GM19397 (cell line): ENCODE measurements at regions not wholly inside any gene's neighbourhood (a gene's known extent, or its start where the extent isn't known, plus 50 kb on each side); places are given as distances from the start of the nearest gene placed in this dataset.

Experiments
- ATAC-seq: cut with Tn5 transposase; IDR thresholded peaks from one replicate; pipeline ENCODE4 v1.9.1; 2021; ENCODE audit warnings: mild to moderate bottlenecking, moderate library complexity; ENCODE audit not compliant: unreplicated experiment

DNA sequence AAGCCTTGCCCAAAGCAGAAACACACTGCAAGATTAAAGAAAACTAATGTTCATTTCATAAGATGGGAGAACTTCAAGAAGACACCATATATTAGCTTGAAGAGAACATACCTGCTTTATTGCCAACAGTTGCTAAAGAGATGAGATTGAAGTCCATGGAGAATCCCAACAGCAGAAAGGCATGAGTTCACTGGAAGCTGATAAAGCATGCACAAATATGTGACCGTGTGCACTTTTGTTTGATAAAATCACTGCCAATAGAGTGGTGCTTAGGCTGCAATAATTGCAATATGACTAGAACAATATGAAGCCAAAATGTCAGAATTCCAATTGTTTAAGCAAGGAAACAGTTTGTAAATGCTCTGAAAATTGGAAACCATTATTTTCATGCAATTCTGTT lies 125.9 kb upstream of the PPARGC1A start:
- no peak for ATAC-seq

DNA sequence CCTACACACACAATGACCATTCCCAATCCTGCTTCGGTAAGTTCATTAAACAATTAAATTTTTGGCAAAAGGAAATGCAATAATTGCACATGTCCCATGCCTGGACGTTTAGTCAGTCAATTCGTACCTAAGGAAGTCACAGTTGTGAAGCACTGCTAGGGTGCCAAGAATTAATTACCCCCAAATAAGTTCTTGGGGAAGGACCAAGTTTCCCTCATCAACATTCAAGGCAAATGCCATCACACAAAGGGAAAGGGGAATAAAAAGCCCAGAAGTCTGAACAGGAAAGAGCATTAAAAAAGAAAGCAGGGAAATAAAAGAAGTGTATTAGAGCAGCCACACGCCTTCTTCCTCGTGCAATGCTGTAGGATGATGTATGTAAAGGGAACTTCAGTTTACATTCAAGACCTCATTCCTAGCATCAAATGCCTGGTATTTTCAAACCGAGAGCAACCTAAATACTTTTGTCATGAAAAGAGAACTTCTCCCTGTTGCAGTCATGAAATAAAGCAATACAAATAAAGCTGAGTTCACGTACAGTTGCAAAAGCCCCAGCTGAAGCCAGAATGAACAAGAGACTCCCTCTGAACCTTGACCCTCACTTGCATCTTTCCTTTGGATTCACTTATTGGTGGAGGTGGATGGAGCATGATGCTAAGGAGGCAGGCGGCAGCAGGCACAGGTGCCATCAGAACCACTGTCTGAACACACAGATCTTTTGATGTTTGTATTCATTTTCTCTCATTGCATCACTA lies 124.0 kb upstream of the PPARGC1A start:
- ATAC-seq, result no peak

DNA sequence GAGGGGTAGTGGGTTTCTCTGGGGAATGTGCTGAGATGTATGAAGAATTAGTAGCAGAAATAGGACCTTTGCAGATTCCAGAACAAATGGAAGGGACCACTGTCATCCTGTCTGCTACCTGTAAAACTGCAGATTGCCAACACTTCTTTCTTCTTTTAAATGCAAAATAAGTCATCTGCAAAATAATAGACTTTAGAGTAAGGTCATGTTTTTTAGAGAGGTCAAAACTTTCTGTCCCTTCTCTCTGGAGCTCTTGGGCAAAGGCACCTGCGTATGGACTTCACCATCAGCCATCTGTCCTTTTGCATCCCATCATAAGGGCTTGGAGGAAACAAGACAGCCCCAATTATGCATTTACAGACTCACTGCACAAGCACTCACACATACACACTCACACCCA lies 121.1 kb upstream of the PPARGC1A start:
- no peak for ATAC-seq

DNA sequence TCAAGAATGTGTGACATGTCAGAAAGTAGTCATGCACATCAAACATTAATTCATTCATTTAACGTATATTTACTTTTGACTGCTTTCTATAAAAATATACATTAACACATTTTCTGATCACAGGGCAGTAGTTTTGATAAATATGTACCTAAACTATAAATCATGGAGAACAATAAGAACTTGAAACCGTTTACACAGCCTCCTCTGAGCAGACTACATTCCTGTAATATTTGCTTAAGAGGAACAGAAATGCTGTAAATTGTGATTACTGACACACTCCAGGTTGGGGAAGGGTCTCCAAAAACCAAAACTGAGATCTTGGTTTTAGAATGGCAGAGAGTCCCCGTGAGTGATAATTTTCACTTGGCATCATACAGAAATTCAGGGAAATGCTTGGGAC lies 120.7 kb upstream of the PPARGC1A start:
- no peak for ATAC-seq

DNA sequence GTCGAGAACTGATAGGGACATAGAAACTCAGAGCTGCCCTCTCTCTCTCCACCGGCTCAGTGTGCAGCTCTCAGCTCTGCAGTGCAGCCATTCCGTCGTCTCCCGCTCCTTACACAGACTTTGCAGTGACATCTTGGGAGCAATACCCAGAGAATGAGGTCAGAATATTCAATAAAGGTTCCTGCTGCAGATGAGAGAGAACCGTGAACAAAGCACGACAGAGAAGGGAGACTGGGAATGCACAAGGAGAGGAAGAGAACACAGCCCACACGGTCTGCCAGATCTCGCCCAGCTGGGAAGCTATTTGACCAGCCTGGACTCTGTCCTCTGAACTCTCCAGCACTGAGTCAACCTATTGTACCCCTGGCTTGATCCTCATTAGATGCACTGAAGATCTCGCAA lies 118.0 kb upstream of the PPARGC1A start:
- no peak for ATAC-seq

DNA sequence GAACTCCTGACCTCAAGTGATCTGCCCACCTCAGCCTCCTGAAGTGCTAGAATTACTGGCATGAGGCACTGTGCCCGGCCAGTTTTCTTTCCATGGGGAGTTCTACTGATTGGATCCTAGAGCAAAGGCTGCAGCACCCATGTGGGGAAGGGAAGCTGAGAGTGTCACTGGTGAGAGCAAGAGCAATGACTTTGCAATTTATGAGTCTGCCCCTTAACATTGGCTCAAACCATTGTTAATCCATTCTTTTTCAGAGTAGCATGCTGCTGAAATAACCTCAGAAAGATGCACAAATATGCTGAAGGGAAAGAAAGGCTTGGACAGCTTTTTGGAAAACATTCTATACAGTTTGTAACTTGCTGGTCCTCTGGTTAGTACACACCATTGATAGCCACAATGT lies 116.4 kb upstream of the PPARGC1A start:
- no peak for ATAC-seq

DNA sequence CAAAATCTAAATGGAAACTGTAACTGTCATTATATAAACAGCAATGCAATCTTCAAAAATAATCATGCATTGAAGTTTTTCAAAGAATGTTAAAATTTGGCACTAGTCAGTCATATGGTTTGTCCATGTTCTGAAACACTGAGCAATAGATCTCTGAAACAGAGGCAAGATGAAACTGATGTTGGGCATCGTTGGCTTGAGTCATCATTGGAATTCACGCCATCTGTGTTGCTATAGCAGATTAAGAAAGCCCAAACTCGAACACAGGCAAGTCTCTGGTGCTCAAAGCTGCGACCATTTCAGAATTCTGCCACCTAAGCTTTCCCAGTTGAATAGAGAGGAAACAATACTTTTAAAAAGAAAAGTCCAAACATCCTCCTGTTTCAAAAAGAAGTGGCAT lies 114.1 kb upstream of the PPARGC1A start:
- no peak for ATAC-seq

DNA sequence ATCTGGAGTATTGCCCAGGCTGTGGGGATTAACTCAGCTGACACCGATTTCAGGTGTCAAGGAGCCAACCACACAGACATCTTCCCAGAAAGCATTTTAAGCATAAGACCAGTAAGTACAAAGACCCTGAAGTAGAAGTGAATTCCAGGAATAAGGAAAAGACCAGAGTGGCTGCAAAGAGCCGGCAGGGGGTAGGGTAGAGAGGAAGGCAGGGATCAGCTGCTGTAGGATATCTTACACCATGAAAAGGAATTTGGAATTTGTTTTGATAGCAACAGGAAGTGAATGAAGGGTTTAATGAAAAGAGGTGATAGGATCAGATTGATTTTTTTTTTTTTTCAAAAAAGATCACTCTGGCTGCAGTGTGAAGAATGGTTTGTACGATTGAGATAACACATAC lies 113.6 kb upstream of the PPARGC1A start:
- no peak for ATAC-seq

DNA sequence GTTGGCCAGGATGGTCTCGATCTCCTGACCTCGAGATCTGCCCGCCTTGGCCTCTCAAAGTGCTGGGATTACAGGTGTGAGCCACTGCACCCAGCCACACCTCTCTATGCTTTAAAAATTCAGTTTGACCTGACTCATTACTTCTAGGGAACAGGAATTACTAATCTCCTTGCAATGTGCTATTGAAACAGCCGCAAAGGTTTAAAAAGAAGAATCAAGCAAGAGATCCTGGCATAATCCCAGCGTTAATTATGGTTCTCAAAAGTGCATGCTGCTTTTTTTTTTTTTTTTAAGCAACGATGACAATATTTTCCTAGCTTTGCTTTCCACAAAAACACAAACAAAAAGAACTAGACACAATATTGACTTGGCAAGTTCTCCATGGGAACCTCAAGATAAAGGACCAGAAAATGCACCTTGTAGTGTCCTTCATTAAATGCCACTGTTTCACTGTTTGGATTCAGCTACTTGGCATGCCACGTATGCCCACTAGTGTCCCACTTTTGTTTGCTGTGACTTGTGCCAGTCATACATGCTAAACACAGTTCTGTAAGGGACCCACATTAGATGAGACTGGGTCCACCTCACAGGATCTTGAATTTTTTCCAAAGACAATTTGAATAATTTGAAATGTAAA lies 112.6 kb upstream of the PPARGC1A start:
- ATAC-seq, result no peak

DNA sequence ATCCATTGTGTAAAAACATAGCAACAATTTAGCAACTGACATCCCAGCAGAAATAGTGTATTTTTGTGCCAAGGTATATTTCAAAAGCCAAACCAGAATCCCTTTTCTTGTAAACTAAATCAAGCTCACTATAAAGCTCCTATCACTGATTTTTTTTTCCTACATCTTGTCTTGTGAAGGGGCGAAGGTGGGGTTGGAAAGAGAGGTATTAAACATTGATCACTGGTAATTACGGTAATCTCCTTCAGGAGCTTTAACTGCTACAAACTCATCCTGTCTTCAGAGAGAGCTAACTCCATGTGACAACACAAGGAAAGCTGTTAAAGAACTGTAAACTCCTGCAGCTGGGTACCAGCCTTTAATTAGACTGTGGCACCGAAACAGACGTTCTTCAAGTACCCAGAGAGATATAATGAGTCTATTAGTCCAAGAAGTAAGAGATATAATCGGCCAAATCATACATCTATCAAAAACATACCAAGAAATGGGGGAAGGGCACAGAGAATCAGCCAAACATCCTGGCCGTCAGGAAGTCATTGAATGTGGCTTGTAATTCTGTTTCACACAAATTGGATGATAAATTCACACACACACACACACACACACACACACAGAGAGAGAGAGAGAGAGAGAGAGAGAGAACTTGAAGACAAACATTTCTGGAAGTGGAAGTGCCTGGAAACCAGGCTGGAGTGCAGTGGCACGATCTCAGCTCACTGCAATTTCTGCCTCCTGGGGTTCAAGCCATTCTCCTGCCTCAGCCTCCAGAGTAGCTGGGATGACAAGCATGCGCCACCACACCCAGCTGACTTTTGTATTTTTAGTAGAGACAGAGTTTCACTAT lies 111.9 kb upstream of the PPARGC1A start:
- no peak for ATAC-seq

DNA sequence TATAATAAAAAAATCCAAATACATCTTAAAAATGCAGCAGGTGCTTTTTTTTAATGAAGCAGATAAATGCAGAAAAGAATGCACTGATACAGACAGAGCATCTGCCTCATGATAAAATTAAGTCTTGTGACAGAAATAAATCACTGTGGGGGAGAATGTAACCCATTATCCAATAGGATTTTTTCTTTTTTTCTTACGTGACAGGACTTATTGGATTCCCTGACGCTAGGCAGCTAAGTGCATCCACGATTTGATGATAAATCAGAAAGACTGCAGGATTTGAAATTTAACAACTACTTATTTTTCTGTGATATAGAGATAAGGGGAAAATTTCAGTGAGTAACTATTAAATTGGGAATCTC lies 110.6 kb upstream of the PPARGC1A start:
- ATAC-seq, result no peak

DNA sequence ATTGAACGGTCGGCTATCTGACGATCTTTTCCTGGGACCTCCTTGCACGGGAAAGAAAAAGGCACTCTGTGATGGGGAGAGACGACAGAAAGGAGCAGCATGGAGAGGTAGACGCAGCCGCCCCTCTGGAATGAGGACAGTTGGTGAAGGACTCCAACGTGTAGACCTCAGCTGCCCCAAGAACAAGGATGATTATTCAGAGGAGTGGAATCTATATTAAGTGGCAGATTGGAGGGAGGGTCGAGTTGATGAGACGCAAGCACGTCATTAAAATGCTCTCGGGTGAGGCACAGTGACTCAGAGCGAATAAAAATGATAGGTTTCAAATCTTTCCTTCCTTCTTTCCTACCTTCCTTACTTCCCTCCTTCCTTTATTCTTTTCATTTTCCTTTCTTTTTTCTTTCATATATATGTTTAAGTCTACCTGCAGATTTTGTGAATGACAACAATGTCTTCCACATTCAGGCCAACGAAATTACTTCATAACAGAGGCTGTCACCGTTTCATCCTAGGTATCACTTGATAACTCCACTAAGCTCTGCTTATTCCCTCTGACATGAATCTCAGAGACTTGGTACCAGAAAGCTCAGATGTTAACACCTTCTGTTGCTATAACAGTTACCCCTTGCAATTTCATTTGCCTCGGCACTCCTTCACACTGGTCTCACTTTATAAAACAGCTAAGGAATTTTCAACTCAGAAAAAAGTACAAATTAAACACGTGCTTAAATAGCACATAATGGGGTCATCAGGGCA lies 110.0 kb upstream of the PPARGC1A start:
- no peak for ATAC-seq

DNA sequence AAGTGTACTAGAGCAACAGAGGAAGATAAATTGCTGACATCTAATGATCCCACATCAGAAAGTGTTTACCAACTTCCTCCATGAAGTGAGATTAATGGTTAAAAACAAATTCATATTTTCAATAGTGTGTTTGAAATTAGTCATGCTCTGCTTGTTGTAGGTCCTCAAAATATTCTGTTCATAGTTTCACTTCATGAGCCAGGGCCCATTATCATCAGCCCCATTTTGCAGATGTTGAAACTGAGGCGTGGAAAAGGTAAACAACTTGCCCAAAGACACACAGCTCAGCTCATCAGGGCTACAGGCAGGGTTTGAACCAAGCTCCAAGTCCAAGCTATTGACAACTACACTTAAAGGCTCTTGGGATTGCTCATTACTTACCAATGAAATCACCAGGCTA lies 103.5 kb upstream of the PPARGC1A start:
- ATAC-seq, result no peak

DNA sequence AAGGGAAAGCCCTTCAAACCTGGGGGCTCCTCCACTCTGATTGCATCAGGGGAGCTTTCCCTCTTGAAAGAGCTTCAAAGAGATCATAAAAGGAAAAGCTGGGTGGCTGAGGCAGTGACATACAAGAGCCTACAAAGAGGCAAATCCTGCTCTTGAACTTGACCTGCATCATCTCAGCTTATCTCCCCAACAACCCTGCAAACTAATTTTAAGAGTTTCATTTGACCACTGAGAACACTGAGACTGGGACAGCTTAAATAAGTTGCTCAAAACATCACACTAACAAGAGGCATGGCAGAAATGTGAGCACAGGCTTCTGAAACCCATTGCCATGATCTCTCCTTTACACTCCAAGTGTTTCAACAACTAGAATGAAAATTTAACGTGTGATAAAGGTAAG lies 101.6 kb upstream of the PPARGC1A start:
- ATAC-seq, result no peak

DNA sequence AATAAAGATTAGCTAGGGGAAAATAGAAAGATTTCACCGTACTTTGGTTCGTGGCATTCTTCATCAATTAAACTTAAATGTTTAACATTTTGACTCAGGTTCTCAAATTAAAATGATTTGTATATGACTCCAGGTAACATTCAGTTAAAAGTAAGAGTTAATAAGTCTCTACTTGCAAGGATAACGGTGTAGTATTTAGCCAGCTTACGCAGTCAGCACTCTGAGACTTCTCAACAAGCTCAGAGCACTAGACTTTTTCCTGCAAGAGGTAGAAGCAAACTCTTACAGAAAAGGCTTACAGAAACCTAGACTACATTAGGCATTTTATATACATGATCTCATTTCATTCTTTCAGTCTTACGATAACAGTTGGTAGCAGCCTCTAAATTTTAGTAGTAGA lies 96.4 kb upstream of the PPARGC1A start:
- ATAC-seq, result no peak

DNA sequence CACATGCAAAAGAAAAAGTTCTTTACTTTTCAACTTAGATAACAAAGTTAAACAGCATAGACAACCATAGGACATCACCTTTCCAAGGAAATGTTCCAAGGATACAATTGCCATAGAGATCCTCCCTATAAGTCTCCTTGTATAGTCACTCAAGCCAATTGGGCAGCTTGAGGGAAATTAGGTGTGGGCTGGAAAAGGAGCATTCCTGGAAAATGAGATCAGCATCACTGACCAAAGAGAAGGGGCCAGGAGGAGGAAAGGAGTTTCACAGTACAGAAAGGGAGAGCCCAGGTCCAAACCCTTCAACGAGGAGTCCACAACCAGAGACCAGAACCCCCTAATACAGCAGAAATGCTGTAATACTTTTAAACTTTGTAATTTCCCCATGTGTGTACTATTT lies 91.5 kb upstream of the PPARGC1A start:
- no peak for ATAC-seq

DNA sequence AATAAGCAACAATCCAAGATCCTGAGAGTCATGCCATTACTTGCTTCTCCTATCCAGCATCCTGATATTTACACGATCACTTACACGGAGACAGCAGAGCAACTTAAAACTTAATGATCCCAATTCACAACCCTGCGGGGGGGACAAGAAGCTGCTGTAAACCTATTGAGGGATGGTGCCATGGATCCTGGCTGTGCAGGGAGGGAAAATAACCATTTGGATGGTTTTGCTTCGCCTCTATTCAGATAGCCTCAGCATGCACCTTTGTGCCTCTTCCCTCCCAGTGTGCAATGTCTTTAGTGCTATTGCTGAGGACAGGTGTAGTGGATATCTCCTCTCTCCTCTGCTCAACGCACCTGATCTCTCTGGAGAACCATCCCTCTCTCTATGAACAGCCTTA lies 89.7 kb upstream of the PPARGC1A start:
- ATAC-seq, result no peak

DNA sequence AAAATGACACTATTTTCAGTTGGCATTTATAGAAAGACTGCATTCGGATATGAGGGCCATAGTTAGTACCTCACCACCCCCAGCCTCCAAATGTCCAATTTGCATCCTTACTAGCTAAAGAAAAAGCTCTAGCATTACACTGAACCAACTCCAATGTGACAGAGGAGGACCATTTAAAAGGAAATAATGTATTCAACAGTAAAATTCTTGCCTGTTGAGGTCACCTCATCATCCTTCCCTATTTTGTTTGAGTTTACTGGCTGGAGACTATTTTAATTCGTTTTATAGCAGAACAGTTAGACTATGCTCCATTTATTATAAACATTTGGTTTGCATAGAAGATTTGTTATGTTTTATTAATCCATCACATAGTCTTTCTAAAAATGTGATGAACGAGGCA lies 88.2 kb upstream of the PPARGC1A start:
- no peak for ATAC-seq

DNA sequence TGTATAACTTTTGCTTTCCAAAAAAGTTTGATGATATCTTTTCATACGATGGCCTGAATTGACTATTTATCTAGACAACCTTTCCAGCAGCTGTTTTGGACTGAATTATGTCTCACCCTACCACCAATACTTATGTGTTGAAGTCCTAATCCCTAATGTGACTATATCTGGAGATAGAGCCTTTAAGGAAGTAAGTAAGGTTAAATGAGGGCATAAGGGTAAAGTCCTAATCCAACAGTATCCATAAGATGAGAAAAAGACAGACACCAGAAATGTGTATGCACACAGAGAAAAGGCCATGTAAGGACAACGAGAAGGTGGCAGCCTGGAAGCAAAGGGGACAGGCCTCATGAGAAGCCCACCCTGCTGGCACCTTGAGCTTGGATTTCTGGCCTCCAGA lies 86.6 kb upstream of the PPARGC1A start:
- ATAC-seq, result no peak

DNA sequence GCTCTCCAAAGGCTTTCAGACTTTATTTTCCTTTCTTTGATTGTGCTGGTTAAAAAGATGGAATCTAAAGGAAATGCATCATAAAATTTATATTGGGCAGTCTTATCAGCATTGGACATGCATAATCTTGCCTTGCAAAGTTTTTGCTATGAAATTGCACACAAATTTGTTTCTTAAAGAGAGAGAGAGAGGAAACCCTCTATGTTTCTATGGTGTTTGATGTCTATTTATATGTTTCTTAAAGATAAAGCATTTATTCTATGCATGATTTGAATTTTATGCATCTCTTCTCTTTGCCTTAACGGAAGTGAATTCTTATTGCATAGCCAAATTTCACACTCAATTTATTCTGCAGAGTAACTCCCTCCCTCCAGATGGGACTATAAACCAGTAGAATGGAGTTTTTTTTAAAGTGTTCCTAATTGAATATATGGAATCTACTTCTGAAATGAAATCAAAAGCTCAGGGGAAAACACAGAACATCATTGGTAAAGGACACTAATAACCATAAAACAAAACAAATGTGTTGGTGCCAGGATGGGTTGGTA lies 83.5 kb upstream of the PPARGC1A start:
- no peak for ATAC-seq

DNA sequence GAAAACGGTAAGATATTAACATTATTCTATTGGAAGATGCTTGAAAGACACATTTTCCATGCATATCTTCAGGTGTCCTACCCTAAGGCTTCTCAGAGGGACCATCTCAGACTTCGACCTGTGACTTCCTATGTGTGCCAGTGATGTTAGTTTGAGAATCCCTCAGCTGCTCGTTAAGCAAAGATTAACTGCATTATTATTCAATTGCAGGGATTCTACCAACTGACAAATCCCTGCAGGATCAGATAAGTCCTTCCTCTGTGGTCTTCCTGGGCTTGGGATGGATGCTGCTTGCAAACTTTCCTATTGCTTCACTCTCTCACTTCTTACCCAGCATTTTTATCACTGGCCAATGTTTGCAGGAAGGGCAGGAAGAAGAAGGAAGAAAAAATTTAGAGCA lies 83.0 kb upstream of the PPARGC1A start:
- no peak for ATAC-seq
